Loucy (cell line): ENCODE measurements at regions not wholly inside any gene's neighbourhood (a gene's known extent, or its start where the extent isn't known, plus 50 kb on each side); places are given as distances from the start of the nearest gene placed in this dataset.

ENCODE experiments used
- CTCF ChIP-seq: fragments of 200-600 bp; sonication (generic); conservative IDR thresholded peaks from 2 replicates; pipeline ENCODE4 v1.5.1; 2014; ENCODE audit warnings: mild to moderate bottlenecking, antibody characterized with exemption, low read length
- EZH2phosphoT487 ChIP-seq: fragments of 200-600 bp; IDR thresholded peaks from 2 replicates; pipeline ENCODE4 v1.6.1; 2018; ENCODE audit warnings: antibody characterized with exemption, mild to moderate bottlenecking, moderate library complexity, borderline replicate concordance

GRCh38 chr15:87133704-87134103 lies 1054.0 kb downstream of the AGBL1 start:
- TF ChIP-seq CTCF (no peak), EZH2phosphoT487 (no peak)
